Mucosa of gallbladder (tissue), 1 donor: ENCODE measurements at regions not wholly inside any gene's neighbourhood (a gene's known extent, or its start where the extent isn't known, plus 50 kb on each side); places are given as distances from the start of the nearest gene placed in this dataset.

Experiments used
- DNase-seq: peaks from one replicate; pipeline ENCODE4 v3.0.0-alpha.2; 2020; ENCODE audit warnings: low spot score
- donor health status: DM: no; HTN: no; CAD: no.

DNA sequence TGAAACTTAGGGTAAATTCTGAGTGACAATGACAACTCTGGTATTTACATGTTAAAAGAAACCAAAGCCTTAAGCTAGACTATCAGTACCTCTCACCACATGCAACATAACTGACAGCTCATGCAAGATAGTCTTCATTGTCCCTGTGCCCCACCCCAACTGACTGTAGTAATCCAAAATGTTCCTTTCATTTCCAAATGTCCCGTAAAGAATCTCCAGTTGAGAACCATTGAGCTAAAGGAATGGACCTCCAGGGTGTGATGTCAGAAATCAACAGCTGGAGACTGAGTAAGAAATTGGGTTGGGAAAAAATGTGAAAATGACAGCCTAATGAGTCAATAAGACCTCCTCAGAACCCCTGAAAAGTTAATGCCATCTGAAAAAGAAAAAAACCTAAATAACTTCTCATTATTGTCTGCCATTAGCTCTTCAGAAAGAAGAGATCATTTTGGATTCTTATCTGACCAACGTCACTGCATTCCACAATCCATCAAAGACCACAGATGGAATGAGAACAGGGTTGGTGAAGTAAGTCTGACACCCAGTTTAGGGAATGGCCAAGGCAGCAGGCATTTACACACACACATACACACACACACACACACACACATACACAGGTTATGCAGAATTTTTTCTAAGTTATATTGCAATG is 51.7 kb upstream of the ACVR2A start:
- DNase-seq = no peak

- no peak for DNase-seq
These were observed 54.2 kb upstream of the ACVR2A start for GRCh38 chr2:147790580-147790979.

- DNase-seq = no peak
These were observed 55.1 kb upstream of the ACVR2A start for GRCh38 chr2:147789720-147790119.

- no peak for DNase-seq
These were observed 55.5 kb upstream of the ACVR2A start for GRCh38 chr2:147789287-147789686.

DNA sequence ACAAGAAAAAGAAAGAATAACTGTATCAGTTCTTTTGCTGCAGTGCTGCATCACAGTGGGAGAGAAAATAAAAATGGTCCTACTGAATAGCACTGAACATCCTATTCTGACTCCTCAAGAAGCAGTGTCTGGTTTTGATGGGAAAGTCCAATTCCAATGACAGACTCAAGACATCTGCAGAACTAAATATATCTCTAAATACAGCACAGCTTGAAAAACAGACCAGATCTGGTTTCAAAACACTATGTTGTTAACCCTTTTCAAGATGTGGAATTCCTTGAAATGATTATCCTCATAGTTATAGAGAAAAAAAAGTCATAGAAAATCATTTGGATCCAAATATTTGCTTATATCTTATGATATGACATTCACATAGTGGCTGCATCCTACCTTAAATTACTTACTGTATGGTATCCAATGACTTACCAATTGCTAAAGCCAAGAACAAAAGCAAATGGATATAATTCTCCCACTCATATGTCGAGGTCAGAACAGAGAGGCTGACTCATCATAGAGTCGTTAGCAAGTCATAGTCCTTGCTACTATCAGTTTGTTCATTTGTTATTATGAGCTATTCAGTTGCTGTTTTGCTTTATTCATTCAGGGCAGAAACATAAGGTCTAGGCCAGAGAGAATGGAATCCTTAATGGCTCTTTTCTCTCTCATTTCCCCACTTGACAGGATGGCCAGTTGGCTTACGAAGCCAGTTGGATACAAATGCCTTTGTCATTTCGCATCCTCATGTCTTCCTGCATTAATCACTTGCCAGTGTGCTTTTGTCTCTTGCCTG is 62.5 kb upstream of the ACVR2A start:
- DNase-seq = no peak

- DNase-seq = no peak
These were observed 65.4 kb upstream of the ACVR2A start for GRCh38 chr2:147779440-147779839.

GRCh38 chr2:147777394-147777793 is 67.4 kb upstream of the ACVR2A start:
- no peak for DNase-seq

DNA sequence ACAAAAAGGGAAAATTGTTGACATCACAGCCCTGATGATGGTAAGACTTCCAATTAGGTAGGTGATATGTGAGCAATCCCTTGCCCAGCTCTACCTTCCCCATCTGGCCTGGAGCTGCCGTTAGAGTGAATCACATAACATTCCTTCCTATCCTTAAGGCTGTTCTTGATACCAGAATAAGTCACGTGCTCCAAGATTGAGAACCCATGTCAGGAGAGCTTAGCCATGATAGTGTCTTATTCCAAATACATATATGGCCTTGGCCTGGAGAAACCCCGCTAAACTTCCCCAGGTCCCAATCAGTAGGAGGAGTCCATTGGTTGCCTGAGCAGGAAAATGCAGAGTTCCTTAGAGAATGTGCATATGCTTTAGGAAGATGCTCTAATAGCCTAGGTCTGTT is 70.0 kb upstream of the ACVR2A start:
- DNase-seq = no peak

- no peak for DNase-seq
These were observed 71.3 kb upstream of the ACVR2A start for GRCh38 chr2:147773479-147773878.

DNA sequence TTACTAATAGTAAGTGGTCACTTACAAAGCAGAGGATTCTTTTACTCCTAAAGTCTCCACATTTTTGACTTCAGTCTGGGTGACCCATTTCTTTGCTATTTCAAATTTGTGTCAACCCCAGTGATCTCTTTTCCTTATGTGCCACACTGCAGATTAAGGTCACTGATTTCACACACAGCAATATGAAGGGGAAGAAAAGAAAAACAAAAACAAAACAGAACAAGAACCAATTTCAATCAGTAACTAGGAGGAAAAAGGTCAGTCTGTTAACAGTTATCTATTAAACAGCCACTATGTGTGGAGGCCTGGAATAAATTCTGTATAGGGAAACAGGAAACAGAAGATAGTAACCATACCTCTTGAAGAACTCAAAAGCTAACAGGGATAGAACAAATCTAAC is 72.0 kb upstream of the ACVR2A start:
- DNase-seq = no peak

GRCh38 chr2:147763861-147764260 is 81.0 kb upstream of the ACVR2A start:
- no peak for DNase-seq

DNA sequence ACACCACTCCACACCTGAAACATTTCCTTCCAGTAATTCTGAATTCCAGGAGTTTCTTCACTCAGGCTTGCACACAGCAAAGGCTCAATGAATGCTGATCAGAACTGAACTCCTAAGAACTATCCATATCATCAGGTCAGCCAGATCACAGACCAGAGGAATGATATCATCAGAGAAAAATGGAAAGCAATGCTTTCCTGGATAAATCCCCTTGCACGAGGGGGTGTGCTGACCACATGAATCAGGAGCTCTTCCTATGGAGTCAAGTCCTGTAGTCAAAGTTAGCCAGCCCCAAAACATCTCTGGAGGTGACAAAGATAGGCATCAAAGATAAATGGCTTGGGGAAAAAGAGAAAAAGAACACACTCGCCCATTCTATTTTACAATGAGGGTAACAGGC is 83.8 kb upstream of the ACVR2A start:
- DNase-seq = no peak

DNA sequence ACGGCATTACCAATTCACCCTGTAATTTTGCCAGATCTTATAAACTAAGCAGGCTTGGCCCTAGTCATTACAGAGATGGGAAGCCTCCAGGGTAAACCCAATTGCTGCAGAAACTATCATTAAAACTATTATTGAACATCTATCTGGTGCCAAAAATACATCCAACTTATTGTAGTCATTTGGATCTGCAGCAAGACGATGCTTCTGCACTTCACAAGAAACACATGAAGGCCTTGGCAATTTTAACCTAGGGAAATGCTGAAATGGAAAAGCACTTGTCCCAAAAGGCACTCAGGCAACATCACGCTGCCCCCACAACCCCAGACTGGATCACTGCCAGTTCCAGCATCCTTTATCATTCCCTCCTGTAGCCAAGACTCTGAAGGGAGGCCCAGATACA is 85.3 kb upstream of the ACVR2A start:
- no peak for DNase-seq

DNA sequence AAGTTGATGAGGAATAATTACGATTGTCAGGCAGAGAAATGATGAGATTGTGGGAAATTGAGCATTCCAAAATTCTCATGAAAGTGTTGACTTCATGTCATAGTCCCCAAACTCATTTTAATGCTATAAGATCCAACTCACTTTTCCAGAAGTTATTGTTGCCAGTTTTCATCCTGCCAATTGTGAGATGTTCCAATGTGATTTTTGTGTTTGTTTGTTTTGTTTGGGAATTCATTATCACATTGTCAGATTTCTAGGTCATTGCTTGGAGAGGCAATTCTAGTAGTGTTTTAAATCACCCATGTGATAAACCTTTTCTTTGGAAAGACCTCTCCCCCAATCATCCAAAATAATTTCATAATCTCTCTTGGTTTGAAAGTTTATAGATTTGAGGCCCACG is 86.0 kb upstream of the ACVR2A start:
- DNase-seq = no peak

DNA sequence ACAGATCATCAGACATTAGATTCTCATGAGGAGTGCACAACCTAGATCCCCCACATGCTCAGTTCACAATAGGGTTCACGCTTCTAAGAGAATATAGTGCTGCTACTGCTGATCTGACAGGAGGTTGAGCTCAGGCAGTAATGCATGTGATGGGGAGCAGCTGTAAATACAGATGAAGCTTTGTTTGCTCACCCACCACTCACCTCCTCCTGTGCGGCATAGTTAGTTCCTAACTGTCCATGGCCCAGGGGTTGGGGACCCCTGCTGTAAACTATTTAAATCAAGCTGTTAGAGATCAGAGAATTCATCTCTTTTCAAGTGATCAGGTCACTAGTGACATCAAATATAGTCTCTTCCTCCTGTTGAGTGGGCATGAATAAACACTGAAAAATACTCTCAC is 88.8 kb upstream of the ACVR2A start:
- DNase-seq = no peak

DNA sequence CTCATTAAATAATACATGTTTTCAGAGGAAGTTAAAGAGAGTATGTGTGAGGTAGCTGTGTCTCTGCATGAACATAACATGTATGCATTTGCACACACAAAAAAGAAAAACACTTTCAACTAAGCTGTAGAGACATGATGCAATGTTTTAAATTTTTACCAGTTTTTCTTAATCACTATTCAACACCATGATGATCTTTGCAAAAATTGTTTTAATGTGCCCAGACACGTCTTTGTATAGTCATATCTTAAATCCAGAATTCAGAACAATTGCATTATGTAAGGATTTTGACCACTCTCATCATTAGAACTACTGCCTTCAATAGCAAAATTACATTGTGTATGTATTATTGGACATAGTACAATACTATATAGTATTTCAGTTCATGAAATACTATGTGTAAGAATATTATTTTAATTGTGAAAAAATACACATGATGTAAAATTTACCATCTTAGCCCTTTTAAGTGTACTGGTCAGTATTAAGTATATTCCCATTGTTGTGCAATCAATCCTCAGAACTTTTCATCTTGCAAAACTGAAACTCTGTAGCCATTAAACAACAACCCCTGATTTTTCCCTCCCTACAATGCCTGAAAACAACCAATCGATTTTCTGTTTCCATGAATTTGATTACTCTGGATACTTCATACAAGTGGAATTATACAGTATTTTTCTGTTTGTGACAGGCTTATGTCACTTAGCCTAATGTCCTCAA is 104.5 kb upstream of the ACVR2A start:
- DNase-seq = no peak

GRCh38 chr2:147739508-147739907 is 105.3 kb upstream of the ACVR2A start:
- no peak for DNase-seq

- no peak for DNase-seq
These were observed 126.0 kb upstream of the ACVR2A start for GRCh38 chr2:147718831-147719230.

- no peak for DNase-seq
These were observed 127.9 kb upstream of the ACVR2A start for GRCh38 chr2:147716906-147717305.

- no peak for DNase-seq
These were observed 129.0 kb upstream of the ACVR2A start for GRCh38 chr2:147715807-147716206.

- no peak for DNase-seq
These were observed 130.2 kb upstream of the ACVR2A start for GRCh38 chr2:147714582-147714981.

- DNase-seq = no peak
These were observed 131.5 kb upstream of the ACVR2A start for GRCh38 chr2:147713349-147713748.

DNA sequence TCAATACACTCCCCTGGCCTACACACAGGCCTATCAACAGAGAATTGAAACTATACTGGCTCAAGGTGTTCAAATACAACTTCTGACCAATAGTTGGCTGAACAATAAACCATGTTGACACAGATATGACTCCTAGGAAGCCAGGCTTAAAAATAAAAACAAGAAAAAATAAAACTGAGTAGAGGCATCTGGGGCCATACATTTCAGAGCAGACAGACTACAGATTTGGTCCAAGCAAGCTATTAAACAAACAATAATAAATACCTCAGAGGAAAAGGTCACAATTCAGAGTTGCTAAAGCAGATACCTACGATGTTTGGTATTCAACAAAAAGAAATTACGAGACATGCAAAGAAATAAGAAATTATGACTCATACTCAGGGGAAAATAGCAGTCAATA is 132.8 kb upstream of the ACVR2A start:
- DNase-seq = no peak
